ENCODE measurements at regions not wholly inside any gene's neighbourhood (a gene's known extent, or its start where the extent isn't known, plus 50 kb on each side); places are given as distances from the start of the nearest gene placed in this dataset.
"Not testable (repeated sequence)": the region's sequence is repeated elsewhere in the genome, so short reads cannot be mapped to it uniquely, and the experiment has no call there.

- H3K36me3 Mint-ChIP-seq (ENCODE audit: insufficient read depth, unreplicated experiment), result no peaks in the 10 kb centered on the region
- Histone ChIP-seq H3K36me3 (ENCODE audit: control insufficient read depth, insufficient read depth, low read length) (no peaks in the 10 kb centered on the region), H3K27me3 (replicated peaks; ENCODE audit: control insufficient read depth, insufficient read depth, low read length) (no peaks in the 10 kb centered on the region), H3K4me3 (ENCODE audit: low read depth, low read length) (no peak overlapping the region), H3K9me3 (no peaks in the 10 kb centered on the region), H3K4me1 (no peaks in the 10 kb centered on the region)
- no peak for DNase-seq
- H3K27me3 Mint-ChIP-seq (ENCODE audit: insufficient read depth, unreplicated experiment), result no peaks in the 10 kb centered on the region
- intact Hi-C loops (cut with micrococcal nuclease; ENCODE audit: unreplicated experiment), result no loop called here
- no peak overlapping the region for H3K27ac Mint-ChIP-seq (ENCODE audit: unreplicated experiment)
- no peaks in the 10 kb centered on the region for H3K9me3 Mint-ChIP-seq (ENCODE audit: unreplicated experiment)
- no peak for TF ChIP-seq CTCF (IDR thresholded peaks at IDR 0.05; ENCODE audit: insufficient read depth in 1 of 2, low read depth in 1 of 2, low read length in 1 of 2, severe bottlenecking in 1 of 2, unreplicated experiment in 1 of 2)
- ChIA-PET POLR2A (no interaction called here), CTCF (no interaction called here)
- no peaks in the 10 kb centered on the region for H3K4me1 Mint-ChIP-seq (ENCODE audit: low read depth, unreplicated experiment)
- H3K4me3 Mint-ChIP-seq (ENCODE audit: unreplicated experiment), result no peak overlapping the region
- BruUV-seq (replicated peaks), result no TSS peak
Observed at GRCh38 chr3:177703788-177704187, 506.5 kb upstream of the TBL1XR1 start.

DNA sequence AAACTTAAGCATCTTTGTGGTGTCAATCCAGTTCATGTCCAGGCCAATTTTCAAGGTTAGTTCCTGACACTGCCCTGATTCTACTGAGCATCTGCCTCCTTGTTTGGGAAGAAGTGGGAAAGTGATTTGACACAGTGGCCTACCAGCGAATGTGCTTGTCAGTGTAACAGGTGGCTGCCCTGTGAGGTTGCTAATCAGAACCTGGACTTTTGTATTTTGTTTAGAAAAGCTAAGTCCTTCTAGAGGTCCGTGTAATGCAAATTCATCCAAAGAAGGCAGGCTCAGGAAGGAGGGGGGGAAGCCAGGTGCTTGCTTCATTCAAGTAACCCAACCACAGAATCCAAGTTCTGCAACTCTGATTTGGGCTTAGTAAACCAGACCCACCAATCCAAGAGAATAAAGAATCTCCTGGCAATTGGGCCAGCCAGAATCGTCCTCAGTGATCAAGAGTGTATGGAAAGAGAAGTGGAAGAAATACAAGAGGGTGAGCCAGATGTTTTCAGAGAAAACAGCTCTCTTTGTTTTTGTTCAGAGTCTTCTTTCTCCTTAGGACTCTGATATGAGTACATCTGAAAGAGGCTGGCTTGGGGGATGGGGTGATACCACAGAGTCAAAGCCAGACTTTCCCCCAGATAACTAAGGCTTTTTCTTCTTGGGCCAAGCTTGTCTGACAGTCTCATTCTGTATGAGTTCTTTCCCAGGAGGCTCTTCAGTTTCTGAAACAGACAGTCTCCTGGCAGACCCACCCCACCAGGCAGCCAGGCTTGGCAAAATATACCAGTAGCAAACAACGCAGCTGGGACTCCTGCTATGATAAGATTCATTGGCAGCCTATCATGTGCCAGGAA lies 508.9 kb upstream of the TBL1XR1 start:
- H3K4me1 Mint-ChIP-seq (ENCODE audit: low read depth, unreplicated experiment), result no peaks in the 10 kb centered on the region
- no TSS peak for BruUV-seq (replicated peaks)
- no peaks in the 10 kb centered on the region for H3K9me3 ChIP-seq

GRCh38 chr3:177709470-177709869 lies 512.2 kb upstream of the TBL1XR1 start:
- H3K4me3 Mint-ChIP-seq (ENCODE audit: unreplicated experiment); intact Hi-C loops (cut with micrococcal nuclease; ENCODE audit: unreplicated experiment); H3K4me1 ChIP-seq; H3K9me3 ChIP-seq; H3K9me3 Mint-ChIP-seq (ENCODE audit: unreplicated experiment); DNase-seq; POLR2A ChIA-PET; H3K4me1 Mint-ChIP-seq (ENCODE audit: low read depth, unreplicated experiment); H3K27ac Mint-ChIP-seq (ENCODE audit: unreplicated experiment); H3K27me3 ChIP-seq (replicated peaks; ENCODE audit: control insufficient read depth, insufficient read depth, low read length); H3K4me3 ChIP-seq (ENCODE audit: low read depth, low read length); H3K27me3 Mint-ChIP-seq (ENCODE audit: insufficient read depth, unreplicated experiment); BruUV-seq (replicated peaks); CTCF ChIA-PET; H3K36me3 ChIP-seq (ENCODE audit: control insufficient read depth, insufficient read depth, low read length); H3K36me3 Mint-ChIP-seq (ENCODE audit: insufficient read depth, unreplicated experiment): not testable (repeated sequence)

More for the DNA sequence above, 508.9 kb upstream of the TBL1XR1 start:
- no peak overlapping the region for H3K27ac Mint-ChIP-seq (ENCODE audit: unreplicated experiment)
- no peaks in the 10 kb centered on the region for H3K4me1 ChIP-seq
- H3K36me3 ChIP-seq (ENCODE audit: control insufficient read depth, insufficient read depth, low read length), result no peaks in the 10 kb centered on the region
- POLR2A ChIA-PET, result no interaction called here
- no peaks in the 10 kb centered on the region for H3K36me3 Mint-ChIP-seq (ENCODE audit: insufficient read depth, unreplicated experiment)
- no peak overlapping the region for H3K4me3 ChIP-seq (ENCODE audit: low read depth, low read length)
- no peaks in the 10 kb centered on the region for H3K9me3 Mint-ChIP-seq (ENCODE audit: unreplicated experiment)
- H3K4me3 Mint-ChIP-seq (ENCODE audit: unreplicated experiment), result no peak overlapping the region
- no peaks in the 10 kb centered on the region for H3K27me3 ChIP-seq (replicated peaks; ENCODE audit: control insufficient read depth, insufficient read depth, low read length)
- intact Hi-C loops (cut with micrococcal nuclease; ENCODE audit: unreplicated experiment), result no loop called here
- no peak for TF ChIP-seq CTCF (IDR thresholded peaks at IDR 0.05; ENCODE audit: insufficient read depth in 1 of 2, low read depth in 1 of 2, low read length in 1 of 2, severe bottlenecking in 1 of 2, unreplicated experiment in 1 of 2)
- H3K27me3 Mint-ChIP-seq (ENCODE audit: insufficient read depth, unreplicated experiment), result no peaks in the 10 kb centered on the region
- no peak for DNase-seq
- CTCF ChIA-PET, result no interaction called here

Measured in Caco-2 (cell line).